GM19438 (cell line): ENCODE measurements at regions not wholly inside any gene's neighbourhood (a gene's known extent, or its start where the extent isn't known, plus 50 kb on each side); places are given as distances from the start of the nearest gene placed in this dataset.

Experiments used
- ATAC-seq: cut with Tn5 transposase; IDR thresholded peaks from one replicate; pipeline ENCODE4 v1.9.1; 2021; ENCODE audit warnings: low read depth; ENCODE audit not compliant: unreplicated experiment

DNA sequence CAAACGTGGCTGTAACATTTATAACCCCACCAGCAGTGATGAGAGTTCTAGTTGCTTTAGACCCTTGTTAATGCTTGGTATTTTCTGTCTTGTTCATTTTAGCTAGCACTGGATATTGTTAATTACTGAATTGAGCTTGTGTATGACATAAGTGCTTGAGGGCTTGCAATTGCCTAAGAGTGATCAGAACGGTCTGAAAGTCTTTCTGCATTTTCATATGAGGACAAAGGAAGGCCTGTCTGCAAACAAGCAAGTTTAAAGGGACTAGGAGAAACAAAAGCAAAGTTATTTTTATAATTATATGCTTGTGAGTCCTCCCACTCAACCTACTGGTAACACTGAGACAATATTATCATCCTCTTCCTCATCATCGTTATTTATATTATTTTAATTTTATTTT is 305.5 kb upstream of the DUSP10 start:
- ATAC-seq, result no peak

DNA sequence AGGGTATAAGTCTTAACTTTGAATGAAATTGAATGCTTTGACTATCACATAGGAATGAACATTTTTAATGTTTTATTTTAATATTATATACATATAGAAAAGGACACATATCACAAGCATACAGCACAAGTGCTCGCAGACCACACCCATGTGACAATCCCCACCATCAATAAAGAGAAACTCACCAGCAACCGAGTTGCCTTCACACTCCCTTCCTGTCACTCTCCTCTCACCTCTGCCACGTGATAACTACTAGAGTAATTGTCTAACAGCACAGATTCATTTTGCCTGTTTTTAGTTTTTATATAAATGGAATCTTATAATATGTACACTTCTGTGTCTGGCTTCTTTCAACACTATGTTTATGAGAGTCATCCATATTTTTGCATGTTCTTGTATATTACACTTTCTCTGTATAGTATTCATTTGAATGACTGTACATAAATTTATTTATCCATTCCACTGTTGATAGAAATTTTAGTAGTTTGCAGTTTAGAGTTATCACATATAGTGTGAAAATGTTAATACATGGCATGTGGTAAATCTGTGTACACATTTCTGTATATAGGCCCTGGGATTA is 304.9 kb upstream of the DUSP10 start:
- no peak for ATAC-seq

DNA sequence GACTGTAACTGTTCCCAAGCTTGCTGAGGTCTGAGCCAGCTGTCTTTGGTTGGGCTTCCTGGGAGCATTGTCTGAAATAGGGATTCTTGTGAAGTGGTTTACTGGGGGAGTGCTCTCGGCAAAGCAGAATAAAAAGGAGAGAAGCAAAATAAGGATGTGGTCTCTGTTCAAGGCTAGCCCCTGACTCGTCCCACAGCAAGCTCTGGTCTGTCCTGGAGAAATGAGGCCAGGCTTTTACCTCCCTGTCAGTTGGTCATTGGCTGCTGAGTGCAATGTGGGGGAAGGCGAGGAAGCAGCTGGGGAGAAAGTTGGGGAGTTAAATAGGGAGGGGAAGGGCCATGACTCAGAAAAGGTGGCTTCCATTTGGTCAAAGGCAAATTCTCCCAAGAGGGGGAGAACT is 303.9 kb upstream of the DUSP10 start:
- no peak for ATAC-seq

DNA sequence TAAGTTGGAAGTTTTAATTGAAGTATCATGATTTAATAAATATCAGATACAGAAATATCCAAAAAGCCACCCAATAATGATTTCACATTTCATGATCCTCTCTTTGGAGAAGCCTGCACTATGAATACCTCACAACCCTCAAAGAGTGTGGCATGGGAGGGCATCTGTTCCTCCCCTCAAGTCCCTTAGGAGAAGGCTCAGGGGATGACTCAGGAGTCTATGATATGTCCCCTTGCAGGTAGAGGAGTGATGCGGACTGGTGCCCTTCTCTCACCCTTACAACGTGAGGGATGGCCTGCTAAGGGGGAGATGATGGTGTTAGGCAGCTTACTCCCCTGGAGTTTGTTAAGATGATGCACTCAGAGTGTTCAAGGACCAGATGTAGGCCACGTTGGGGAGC is 303.3 kb upstream of the DUSP10 start:
- no peak for ATAC-seq

DNA sequence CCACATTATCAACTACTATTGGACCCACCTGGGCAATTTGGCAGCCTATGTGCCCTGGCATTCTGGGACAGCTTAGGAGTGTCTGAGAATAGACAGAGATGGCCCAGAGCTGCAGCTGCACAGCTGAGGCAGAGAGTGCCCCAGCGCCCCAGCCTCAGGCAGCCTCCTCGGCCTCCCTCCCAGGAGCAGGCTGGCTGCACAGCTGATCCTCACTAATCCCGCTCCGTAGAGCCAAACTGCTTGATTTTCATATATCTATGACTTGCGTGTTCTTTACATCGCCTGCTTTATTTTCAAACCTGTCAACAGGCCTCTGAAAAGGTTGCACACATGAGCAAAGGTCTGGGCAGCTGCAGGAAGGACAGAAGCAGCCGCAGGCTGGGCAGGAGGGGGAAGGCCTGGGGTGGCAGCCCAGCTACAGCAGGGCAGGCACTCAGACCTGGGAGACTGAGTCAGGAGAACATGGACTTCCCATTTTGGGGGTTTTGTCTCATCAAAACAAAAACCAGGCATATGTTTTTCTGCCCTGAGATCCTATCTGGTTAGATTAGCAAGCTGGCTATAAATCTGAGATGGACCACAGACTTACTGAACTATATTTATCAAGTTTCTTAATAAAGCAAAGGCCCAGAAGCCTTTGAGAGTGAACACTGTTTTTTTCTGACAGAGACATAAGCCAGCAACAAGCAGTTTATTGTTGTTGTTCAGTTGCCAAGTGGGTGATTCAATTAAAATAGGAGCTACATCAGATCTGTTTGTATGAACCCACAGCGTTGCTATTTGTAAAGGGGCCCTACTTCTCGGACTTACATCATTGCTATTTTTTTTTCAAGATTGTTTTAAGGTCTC is 301.8 kb upstream of the DUSP10 start:
- no peak for ATAC-seq

DNA sequence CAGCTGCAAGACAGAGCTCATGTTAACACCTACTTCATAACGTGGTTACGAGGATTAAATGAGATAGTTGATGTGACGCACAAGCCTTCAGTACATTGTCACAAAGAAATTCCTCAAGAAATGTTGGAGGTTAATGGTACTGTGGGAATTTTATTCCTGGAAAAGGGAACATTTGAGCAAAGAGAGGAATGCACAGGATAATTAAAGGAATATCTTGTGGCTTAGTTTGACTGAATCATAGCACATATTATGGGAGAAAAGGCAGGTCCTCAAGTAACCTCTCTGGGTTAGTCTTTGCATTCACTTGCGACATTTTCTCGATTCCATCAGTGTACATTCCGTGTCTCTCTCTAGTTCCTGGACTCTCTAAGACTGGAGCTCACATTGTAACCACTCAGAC is 300.2 kb upstream of the DUSP10 start:
- no peak for ATAC-seq

DNA sequence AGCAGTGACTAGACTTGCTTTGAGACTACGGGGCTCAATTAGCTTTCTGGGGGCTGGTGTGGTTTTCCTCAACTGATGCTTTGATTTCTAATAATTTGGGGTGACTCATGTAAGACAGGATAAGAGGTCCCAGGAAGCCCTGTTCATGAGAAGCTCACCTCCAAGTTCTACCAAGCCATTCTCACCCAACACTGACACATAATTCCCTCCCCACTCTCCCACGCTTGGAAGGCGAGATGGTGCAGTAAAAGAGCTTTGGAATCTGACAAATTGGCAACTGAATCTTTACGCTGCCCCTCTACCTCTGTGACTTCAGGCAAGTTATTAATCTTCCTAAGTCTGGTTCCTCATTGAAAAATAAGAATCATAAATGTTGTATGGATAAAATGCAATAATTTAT is 299.1 kb upstream of the DUSP10 start:
- no peak for ATAC-seq

DNA sequence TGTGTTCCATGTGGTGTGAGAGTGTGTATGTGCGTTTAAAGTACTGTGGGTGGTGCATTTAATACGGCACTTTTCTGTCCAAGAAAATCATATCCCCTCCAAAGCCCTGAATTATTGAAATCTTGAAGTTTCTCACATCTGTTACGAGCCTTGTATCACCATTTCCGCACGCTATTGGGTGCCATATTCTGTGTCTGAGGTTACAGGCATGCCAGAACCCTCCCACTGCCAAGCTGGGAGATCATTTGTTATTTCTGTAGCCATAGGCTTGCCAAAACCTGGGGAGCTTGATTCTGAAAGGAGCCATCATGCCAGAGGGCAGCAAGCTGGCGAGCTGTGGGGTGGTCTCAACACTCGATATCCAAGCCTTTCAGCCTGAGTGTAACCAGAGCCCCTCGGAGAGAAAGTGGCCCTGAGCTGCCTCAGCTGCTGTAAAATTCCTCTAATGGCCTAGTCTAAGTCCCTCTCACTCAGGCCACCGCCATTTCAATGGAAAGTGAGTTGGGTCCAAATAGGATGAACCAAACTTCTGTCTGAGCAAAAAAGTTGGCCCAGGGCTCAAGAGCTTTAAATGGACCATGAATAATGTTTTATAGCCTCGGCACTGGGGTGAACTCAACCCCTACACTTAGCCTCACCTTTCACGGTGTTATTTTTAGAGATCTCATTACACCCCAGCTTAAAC is 298.4 kb upstream of the DUSP10 start:
- ATAC-seq, result no peak

DNA sequence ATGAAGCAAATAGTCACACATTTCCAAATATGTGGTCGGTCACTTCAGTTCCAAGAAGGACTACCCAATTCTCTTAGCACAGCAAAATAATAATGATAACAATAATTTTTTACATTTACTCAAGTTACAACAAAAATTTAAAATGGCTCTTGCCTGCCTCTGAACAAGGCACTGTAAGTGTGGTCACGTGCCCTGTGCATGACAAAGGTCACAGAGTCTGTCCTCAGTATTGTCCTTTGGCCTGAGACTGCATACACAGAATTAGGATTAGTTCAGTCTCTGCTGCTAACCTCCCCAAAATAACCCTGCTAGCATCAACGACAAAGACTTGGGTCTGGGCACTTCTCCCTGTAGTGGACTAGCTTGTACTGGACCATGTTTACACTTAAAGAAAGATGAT is 297.1 kb upstream of the DUSP10 start:
- no peak for ATAC-seq

DNA sequence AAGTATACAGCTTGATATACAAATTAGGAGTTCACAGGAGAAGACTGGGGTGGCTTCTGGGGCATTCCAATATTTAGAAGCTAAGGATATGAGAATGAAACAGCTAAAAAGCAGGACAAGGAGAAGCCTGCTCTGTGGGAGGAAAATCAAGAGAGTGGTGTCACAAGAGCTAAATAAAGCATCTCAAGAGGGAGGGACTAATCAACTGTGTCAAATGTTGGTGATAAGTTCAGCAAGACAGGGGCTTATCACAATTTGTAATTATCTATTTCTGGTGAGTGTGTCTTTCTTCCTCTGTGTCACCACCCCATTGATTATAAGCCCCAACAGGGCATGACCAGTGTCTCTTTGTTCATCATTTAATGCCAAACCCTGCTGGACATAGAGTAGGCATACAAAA is 295.8 kb upstream of the DUSP10 start:
- no peak for ATAC-seq

DNA sequence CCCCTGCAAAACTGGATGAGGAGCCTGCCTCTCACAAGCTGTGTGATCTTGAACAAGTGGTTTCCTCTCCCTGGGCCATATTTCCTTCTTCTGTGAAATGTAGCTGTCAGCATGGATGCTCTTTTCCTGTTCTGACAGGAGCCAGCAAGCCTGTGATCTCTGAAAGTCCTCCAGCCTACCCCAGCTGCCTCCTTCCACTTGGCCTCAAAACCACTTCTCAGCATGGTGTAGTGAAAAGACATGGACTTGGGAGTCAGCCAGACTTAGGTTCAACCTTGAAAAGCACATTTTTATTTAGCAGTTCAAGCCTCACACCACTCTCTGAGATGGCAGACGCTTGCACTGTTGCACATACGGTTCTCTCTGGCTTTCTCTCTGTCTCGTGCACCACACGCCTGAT is 292.9 kb upstream of the DUSP10 start:
- no peak for ATAC-seq

DNA sequence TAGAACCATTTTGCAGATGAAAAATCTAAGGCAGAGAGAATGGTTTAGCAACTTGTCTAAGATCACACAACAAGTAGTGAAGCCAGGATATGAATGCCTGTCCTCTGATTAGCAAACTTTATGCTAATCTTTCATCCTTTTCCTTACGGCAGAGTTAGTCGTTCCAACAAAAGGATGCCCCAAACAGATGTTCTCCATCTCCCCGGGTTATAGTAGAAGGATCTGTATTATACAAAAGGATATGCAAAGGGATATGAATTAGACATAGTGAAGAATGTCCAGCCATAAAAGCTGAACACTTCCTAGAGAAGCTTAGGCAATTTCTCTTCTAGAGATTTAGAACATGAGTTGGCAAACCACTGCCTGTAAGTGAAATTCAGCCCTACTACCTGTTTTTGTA is 291.6 kb upstream of the DUSP10 start:
- ATAC-seq, result no peak

DNA sequence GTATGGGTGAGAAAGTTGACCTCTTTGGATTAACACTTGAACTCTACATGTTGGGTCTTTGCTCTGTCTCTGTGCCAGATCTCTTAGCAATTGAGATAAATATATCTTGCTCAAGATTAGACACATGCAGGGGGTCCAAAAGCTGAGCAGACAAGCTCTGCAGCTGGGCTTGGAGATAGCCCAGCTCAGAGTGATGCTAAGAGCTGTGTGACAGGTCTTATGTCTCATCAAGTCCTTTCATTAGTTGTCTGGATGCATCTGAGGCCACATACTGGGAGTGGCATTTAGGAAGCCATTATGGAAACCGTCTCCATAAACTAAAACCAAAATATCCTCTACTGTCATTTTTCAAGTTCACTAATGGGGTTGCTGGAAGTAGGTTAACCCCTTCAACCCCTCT is 289.4 kb upstream of the DUSP10 start:
- ATAC-seq, result no peak

DNA sequence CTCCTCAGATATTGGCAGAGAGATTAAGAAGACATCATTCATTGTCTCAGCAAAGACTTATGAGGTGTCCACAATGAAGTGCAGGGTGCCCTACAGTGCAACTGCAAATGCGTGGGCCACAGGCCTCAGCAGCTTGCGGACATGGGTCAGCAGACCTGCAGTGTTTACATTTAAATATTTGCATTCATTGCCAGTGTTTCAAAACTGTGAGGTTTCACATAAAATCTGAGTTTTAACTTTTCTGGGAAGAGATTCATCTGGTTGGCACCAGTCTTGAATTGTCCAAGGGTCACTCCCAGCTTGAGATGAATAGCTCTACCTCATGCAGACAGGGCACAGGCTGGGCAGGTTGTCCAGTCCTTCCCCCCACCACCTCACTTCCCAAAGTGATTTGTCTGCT is 286.8 kb upstream of the DUSP10 start:
- ATAC-seq, result no peak

DNA sequence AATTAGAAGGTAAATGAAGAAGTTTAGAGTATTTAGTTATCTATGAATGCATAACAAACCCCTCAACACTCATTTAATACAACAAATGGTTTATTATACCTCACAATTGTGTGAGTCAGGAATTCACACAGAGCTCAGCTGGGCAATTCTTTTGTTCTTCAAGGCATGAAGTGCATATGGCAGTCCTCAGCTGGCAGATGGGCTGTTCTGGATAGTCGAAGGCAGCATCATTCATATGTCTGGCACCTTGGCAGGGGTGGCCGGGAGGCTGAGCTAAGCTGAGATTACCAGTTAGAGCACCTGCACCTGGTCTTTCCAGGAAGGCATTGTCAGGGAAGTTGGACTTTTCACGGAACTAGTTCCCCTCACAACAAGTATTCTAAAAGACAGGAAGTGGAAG is 286.2 kb upstream of the DUSP10 start:
- ATAC-seq, result no peak

DNA sequence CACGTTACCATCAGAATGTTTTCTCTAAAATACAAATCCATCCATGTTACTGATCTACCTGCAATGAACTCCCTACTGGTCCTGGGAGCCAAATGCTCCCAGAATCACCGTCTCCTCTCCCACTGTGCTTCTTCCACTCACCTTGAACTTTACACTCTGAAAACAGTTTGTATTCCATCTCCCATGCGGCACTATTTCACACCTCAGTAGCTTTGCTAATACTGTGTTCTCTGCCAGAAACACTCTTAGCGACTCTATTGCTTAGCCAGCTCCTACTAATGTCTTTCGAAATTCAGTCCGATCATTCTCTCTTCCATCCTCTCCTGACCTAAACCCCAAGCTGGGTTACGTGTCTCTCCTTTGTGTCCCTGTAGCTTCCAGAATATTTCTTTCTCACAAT is 284.4 kb upstream of the DUSP10 start:
- no peak for ATAC-seq

DNA sequence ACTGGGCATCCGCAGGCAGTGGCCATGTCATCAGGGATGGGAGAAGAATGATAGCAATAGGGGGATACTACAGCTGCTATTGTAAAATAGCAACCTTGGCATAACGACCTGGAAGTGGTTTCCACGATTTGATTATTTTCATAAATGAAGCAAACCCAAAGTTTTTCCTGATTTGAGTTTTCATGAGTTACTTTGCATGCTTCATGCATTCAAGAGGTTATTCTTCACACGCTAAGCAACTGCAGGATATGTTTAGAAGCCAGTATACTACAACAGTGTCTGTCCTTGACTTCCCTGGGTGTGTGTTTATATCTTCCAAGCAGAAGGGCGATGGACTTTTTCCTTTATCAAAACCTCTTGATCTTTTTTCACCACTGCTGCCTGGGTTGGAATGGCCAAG is 281.1 kb upstream of the DUSP10 start:
- ATAC-seq, result no peak

DNA sequence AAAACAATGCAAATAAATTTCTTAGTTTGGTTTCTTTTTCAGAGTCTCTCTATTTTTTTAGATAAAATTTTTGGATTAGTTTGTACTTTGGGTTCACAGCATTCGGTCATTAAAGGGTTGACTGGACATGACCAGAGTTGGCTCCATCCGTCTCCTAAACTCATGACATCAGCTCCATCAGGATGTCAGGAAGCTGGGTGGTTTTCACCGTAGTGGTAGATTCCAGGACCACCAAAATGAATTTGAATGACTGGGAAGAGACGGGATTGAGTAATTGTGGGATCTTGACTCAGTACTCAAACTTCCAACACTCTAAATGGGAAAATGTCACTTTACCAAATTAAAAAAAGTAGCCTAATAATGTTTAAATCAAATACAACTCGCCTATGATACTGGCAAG is 279.2 kb upstream of the DUSP10 start:
- ATAC-seq, result no peak

DNA sequence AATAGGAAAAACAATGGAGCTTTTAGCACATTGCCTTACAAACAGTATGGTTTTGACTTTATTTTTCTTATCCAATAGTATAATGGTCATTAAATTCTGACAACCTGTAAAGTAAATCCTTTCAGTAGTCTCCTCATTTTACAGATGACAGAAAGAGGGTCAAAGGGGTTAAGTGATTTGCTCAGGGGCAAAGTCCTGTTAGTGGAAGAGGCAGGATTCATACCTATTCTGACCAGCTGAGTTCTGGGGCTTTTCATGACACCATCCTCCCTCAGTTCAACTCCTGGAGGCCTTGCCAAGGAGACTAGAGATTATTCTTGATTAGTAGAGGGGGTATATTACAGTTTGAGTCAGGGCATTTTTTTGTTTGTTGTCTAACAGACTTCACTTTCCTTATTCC is 278.7 kb upstream of the DUSP10 start:
- no peak for ATAC-seq

DNA sequence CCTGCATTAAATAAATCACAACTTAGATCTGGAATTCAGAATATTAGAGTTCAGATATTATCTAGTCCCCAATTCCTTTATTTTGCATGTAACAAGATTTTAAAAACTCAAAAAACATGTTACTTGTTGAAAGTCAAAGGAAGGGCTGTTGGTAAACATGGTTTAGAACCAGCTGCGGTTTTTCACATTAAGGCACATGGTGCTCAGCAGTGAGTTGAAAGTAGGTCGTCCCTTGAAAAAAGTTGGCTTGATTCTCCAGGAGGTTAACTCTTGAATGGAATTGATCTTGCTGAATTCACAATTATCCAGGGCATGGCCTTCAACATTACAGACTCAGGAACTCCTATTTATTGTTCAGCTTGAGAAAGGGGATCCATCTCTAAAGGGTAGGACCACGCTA is 277.1 kb upstream of the DUSP10 start:
- no peak for ATAC-seq

DNA sequence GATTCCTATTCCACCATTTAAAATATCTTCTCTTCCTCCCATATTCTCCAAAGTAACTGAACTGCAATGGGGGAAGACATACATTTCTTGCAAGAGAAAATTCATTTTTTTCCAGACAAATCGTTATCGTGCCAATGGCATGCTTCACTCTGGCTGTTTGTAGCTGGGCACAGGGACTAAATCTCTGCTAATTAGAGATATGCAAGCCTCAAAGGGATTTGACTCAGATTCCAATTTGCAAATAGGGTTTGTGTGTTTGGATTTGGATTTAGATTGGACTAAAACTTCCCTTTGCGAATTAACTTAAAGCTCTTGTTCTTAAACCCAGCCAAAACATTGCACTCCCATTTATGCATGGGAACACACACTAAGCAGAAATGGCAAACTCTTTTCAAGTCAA is 276.2 kb upstream of the DUSP10 start:
- ATAC-seq, result no peak

DNA sequence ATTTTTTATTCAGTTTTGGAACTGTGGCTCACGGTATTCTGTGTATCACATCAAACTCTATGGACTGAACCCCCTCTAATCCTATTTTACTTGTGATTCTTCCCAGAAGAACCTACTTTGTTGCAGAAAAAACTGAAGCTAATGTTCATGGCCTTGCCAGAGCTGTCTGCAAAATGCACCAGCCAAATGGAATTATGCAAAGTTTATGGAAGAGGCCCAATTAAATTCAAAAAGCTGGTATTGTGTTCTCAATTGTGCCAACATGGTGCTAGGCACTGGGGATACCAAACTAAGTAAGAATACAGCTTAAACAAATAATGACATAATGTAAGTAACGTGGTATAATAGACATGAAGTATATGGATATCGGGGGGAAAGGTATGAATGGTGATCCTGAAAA is 273.8 kb upstream of the DUSP10 start:
- no peak for ATAC-seq
